HG03439 (cell line): ENCODE measurements at regions not wholly inside any gene's neighbourhood (a gene's known extent, or its start where the extent isn't known, plus 50 kb on each side); places are given as distances from the start of the nearest gene placed in this dataset.

Experiments used
- ATAC-seq: cut with Tn5 transposase; IDR thresholded peaks from one replicate; pipeline ENCODE4 v1.9.1; 2021; ENCODE audit warnings: mild to moderate bottlenecking, moderate library complexity; ENCODE audit not compliant: unreplicated experiment

DNA sequence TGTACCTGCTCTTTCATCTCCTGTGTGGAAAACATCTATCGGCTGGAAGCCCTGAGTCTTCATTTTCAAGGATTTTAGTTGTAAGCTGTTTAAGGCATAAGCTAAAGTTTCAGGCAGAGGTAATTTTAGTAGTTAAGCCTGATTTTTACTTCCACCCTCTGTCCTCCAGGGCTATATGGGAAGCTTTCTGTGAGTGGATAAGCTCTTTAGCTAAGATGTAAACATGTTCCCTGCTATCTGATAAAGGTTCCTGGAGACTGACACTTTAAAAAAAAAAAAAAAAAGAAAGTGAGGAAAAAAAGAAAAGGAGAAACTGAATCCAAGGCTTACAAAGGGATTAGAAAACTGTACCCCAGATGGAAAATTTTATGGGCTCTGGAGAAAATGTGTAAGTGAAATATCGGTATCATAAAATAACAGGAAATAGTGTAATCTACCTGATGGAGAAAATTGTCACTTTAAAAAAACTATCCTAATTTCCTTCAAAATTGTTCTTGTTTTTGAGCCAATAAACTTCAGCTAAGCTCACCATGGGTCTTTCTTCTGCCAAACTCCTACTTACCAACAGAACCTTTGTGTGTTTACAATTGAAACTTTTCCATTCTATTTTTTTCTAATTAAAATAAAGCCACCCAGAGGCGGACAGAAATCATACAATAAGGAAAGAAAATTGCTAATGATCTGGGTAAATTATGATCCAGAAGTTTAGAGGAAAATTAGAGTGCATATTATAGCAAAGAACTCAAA is 180.5 kb downstream of the TGFB2 start:
- no peak for ATAC-seq

DNA sequence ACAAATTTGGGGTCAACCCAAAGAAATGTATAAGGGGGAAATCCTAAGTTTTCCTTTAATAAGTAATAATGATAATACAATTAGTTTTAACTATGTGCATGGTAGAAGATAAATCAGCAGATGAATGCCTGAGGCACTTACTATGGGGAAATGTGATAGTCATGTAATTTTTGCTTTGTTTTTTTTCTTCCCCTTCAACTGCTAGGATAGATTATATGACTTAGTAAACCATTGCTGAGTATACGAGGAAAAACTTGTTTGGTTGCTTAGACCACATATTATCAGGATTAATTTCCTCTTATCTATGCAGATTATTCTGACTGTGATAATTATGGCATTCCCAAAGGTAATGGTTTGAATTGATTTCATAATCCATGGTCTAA is 181.1 kb downstream of the TGFB2 start:
- no peak for ATAC-seq

DNA sequence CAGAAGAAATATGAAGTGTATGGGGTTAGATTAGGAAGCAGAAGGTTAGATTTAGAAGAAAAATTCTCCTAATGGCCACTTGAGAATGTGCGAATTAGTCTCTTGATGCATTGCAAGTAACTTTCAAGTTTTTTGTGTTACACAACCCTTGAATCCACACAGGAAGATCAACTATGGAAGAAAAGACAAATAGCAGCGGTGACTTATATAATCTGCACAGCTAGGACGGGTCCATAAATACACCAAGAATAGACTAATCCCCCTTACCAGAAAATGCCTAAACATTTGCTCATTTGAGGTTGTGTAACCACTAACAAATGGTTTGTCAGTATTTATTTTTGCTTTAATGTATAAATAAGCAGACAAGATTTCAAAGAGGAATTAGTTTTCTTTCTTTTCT is 182.6 kb downstream of the TGFB2 start:
- ATAC-seq, result no peak

DNA sequence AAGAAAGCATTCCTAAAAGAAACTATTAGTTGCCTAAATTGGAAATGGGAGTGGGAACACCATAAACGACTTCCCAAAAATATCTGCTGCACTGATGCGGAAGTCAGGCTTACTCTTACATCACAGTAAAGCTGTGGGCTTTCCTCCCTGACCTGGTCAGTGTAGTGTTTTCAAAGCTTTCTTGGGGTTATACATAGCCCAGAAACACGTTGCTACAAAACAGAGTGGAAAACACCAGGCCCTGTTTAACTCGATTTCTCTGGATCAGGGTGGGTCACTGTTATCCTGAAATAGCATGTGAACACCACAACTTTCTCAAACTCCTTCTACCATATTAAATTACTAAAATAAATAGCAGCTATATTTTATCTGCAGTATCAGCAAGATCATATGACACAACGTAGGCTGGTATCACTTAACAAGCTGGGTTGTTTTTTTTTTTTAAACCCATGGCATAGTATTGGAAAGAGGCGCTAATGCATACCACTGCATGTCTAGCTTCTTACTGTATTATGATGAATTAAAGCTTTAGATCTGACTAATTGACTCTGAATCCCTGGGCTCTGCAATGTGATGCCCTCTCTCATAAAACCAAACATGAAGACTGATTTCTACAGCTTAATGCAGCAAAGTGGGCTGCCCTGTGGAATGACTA is 184.6 kb downstream of the TGFB2 start:
- ATAC-seq, result no peak

DNA sequence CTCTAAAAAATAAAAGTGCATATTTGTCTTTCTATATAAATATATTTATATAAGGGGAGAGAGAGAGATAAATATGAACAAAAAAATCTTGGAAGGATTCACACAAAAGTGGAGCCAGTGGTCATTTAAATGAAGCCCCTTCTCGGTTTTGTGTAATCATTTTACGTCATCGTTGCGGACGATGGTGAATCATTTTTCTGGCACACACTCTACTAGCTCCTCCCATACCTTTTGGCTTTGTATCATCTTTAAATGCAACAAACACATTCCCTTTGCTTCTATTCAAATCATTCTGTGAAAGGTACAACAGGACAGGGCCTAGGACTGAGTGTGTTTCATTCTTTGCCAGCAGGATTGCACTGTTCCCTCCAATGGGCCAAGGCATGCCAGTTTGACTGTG is 186.8 kb downstream of the TGFB2 start:
- ATAC-seq, result no peak

DNA sequence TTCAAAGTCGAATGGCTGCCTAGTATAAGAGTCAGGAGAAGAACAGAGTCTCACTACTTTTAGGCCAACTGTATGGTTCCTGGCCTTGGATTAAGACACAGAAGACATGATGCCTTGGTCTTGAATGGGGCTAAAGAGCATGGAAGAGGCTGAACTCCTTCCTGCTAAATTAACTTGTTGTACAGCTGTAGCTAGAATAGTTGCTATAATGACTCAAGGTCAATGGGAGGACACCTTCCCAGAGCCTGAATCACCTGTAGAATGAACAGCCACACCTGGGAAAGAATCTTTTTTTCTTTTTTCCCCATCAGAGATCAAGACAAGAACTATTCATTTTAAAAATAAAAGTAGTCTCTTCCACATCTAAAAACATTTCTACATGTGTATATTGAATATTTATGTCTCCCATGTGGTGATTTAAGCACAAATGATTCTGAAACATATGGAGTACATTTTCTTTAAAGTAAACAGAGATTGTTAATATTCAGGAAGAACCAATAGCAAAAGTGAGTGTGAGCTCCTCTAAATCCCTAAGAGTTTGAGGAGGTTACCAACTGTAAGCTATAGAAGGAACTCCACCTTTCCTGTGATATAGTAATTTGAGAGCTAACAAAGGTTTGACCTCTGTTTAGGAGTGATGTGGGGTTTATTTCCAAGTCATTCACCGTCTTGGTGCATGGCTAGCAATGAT is 191.3 kb downstream of the TGFB2 start:
- no peak for ATAC-seq

DNA sequence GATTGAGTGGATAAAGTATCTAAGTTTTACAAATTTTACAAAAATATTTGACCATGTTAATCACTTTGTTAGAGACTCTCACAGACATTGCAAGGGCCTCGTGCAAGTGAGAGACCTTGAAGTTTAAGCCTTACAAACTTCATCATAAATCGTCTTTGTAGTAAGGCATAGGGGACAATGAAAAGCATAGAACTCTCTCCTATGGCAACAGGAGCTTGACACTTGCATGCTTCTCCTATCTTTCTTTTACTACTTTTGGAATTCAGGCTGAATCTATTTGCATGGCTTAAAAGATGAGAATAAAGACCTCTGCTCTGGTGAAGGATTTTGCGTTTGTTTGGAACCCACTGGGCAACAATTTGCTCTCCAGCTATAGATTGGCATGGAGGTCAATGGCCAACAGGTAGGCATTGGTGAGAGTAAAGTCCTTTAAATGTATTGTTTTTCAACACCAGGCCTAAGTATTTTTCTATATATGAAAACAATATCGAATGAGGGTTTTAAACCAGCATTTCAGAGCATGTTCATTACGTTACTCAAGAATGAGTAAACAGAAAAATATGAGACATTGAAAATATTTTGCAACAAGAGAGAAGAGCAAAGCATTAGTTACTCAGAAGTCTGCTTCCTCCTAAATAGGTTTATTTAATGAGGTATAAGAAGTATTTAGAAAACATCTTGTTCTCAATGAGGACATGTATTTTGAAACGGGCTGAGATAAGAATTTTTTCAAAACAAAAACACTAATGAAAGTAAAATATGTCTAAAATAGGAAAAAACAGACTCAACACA is 192.2 kb downstream of the TGFB2 start:
- no peak for ATAC-seq

DNA sequence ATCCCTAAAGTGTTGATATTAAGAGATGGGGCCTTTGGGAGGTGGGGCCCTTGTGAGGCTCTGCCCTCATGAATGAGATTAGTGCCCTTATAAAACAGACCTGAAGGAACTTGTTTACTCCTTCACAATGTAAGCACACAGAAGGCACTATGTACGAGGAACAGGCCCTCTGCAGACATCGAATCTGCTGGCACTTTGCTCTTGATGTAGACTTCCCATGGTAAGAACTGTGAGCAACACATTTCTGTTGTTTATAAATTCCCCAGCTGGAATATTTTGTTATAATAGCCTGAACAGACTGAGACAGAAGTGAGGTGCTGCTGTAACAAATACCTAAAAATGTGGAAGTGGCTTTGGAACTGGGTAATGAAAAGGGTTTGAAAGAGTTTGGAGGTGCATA is 193.2 kb downstream of the TGFB2 start:
- no peak for ATAC-seq

DNA sequence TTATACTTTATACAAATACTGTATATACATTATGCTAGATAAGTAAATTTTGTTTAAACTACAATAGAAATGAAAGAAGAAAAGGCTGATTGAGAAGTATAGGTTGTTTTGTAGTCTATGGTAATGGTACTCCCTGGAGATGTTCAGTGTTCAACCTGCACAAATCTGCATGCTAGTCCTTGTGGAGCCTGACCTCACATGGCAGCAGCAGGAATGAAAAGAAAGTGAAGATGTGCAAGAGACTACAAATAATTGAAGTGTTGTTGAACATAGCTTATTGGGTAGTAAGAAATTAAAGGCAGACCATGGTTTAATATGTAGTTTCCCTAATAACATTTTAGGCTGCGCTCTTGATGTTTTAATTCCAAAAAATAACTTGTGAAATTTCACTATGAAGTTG is 201.2 kb downstream of the TGFB2 start:
- no peak for ATAC-seq

DNA sequence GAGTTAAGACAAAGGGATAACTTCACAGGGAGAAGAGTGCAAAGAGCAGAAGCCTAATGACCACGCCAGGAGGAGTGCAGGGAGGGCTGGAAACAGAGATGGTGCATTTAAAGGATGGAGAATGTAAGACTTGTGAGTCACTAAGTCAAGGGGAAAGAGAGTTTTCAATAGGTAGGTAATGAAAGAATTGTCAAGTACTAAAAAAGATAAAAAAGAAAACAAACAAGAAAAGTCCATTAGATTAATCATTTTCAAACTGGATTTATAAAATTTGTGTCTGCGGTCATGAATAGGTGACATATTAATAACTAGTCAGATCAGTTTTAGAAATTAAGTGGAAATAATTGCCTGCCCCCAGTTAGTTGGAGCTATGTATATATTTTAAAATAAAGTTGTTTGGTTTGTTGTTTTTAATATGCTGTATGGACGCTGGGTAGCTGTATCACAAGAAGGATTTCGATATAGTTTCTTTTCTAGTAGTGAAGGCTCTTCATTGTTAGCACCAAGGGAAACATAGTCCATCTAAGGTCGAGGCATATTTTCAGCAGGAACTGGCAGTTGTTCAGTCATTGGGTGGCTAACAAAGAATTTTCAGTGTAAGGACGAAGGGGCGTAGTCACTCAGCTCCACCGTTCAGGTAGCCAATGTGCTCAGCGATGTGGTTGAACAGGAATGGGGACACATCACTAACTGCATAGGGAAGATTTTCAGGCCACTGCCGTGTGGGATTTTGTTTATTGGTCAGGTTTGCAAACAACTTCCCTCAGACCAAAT is 203.0 kb downstream of the TGFB2 start:
- ATAC-seq, result no peak

DNA sequence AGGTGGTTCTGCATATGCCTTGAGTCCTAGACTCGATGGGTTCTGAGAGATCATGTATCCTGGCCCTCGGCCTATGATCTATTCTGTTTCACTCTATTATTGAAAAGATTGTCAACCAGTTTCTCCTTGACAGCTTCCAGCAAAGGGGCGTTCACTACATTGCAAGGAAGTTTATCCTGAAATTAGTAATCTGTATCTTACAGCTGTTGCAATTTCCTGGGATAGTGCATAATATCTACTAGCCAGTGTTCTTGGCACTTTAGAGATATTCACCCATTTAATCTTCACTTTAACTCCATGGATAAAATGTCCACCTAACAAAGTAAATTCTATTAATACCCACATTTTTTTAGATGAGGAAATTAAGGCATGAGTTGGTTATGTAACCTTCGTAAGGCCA is 203.6 kb downstream of the TGFB2 start:
- ATAC-seq, result no peak

DNA sequence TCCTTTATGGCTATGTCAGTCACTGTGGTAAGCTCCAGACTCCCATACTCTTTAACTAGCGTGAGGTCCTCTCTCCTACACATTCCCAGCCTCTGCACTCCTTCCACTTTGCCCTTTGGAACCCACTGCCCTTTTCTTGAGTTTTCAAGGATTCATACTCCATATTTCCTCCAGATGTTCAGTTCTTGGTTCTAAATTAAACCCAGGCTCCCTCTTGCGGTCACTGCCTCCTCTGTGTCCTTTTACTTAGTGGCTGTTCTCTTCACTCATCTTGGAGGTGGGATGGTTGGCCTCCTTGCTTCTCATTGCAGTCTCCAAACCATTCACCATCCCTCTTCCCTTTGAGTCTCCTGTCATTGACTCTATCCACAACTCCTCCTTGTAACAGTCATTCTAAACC is 208.1 kb downstream of the TGFB2 start:
- ATAC-seq, result no peak

DNA sequence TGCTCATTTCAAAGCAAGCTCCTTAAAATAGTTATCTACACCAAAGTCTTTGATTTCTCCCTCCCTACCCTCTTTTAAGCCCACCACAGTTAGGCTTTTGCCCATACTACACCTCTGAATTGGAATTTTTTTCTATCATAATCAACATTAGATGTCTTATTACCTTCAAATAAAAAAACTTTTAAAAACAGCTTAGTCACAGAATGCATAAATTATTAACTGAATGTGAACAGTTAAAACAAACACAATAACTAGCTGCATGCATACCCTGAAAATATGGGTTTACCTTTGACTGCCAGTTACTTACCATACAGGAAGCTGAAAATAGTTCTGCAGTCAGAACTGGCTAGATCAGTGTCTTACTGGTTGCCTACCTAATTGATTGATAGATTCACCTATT is 210.9 kb downstream of the TGFB2 start:
- no peak for ATAC-seq

DNA sequence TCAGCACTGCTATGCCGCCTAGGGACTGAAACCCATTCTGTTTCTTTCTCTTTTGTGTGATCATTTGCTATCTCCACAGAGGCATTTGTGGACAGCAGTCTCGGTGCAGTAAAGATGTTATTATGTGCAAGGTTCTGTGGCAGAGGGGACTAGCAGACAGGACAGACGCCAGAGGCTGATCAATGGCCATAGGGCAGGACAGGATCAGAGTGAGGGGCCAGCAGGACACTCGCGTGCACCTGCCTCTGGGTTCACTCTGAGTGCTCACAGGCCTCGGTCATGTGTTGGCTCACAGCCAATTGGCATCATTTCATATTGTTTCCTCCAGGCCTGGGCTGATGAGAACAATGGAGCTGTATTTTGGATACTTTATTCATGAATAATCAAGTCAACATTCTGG is 212.6 kb downstream of the TGFB2 start:
- ATAC-seq, result no peak

DNA sequence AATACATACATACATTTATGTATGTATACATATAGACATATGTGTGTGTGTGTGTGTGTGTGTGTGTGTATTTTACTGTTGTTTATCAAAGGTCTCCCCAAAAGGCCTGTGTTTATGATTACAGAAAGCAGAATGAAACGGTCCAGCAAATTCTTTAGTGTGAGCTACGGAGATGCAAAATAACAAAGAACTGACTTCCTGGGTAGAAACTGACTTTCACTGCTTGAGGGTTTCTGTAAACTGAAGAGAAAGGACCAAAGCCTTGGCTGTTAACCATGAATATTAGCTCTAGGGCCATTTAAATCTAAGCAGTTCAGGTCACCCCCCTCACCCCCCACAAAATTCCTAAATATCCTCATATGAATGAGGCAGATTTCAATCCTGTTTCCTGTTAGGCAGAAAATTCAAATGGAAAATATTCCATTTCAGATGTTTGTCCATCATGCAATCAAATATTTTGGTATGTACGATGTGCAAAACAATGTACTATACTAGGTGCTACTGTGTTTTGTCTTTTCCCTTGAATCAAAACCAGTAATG is 213.2 kb downstream of the TGFB2 start:
- ATAC-seq, result no peak

DNA sequence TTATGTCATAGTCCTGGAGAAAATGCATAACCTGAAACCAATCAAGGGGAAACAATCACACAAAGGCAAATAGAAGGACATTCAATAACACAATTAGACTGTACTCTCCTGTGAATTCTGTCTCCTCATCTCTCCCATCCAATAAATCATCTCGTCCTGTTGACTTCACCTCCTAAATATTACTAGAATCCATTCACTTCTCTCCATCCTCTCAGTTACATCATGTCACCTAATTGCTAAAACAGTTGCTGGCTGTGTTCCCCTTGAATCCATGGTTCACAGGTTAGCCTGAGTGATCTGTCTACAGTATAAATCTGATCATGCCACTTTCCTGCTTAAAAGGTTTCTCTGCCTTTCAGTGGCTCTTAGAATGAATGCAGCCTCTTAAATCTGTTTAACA is 220.2 kb downstream of the TGFB2 start:
- no peak for ATAC-seq

DNA sequence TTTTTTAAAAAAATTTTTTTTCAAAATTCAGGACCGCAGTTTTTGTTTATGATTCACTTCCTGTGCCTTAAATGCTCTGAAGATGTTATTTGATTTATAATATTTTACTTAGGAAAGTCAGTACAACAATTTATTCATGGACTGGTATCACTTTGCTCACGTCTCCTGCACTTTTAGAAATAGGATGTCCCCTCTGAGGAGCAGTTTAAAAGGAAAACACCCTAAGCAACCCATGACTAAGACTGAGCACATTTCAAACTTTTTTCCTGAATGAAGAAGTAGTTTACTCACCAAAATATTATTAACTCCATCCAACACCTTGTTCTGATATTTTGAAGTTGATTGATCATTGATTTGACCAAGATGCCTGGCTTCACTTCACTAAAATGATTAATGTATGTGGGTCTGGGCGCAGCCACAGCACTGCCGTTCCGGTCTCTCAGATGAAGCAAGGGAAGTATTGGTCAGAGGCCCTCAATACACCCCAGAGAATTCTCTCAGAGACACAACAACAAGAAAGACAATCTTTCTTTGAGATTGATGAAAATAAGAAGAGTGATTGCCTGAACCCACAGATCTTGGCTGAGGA is 223.9 kb downstream of the TGFB2 start:
- ATAC-seq, result no peak

DNA sequence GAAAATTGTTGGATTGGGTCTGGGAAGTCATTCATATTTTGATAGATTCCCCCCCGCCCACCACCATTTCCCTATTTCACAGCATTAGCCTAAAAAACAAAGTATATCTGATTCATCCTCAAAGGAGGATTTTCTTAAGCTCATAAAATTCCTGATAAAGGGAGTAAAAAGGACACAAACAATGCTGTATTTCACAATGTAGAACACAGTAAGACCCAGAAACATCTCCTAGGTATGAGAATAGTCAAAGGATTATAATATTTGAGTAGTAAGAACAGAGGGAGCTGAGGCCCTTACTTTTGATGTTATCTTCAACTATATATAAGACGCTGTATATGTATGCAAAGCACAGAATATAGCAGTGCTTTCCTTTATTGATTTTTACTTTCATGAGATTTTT is 225.3 kb downstream of the TGFB2 start:
- ATAC-seq, result no peak

DNA sequence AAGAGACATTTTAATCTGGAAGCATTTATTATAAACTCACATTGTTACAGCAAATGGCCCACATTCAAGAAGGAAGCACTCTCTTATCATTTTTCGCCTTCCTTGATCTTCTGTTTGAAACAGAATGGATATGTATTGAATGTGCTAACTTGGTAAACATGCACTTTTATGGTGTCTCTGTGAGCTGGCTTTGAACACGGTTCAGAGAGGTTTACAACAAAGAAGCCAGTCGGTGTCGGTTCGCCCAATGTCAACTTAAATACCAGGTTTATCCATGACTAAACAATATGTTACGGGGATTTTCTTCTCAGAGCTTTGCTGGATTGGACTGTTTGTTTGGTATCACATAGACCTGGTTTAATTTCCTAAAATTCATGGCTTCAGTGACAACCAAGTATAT is 226.4 kb downstream of the TGFB2 start:
- no peak for ATAC-seq

DNA sequence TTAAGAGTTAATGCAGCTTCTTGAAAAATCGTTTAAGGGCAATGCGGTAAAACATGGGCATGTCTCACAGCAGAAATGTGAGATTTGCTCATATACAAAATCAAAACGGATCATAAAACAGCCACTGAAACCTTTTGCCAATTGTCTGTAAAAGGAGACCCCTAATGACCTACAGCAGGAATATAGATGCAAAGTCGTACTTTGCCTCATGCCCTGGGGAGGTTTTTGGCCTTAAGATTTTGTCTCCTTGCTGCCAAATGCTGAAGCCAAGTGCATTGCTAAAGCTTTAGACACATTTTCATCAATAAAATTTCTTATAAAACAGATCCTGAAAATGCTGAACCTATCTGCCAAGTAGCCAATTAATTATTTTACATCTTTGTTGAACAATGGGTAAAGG is 226.9 kb downstream of the TGFB2 start:
- ATAC-seq, result no peak
